H9 (cell line): ENCODE measurements at regions not wholly inside any gene's neighbourhood (a gene's known extent, or its start where the extent isn't known, plus 50 kb on each side); places are given as distances from the start of the nearest gene placed in this dataset.

Source experiments
- DNase-seq: peaks from one replicate; pipeline ENCODE4 v3.0.0-alpha.2; 2017
- H2AFZ ChIP-seq: one replicate; pipeline ENCODE4 v1.6.1; 2013; ENCODE audit warnings: mild to moderate bottlenecking, low read length, control low read depth, moderate library complexity
- H2AK5ac ChIP-seq: 2 replicates; pipeline ENCODE4 v1.6.1; 2013; ENCODE audit warnings: low read length, control low read depth, mixed read lengths; ENCODE audit not compliant: insufficient read length
- H2BK120ac ChIP-seq: one replicate; pipeline ENCODE4 v1.6.1; 2013; ENCODE audit warnings: low read depth, mild to moderate bottlenecking, low read length, control low read depth, inconsistent platforms; ENCODE audit not compliant: poor library complexity, severe bottlenecking
- H2BK12ac ChIP-seq: 2 replicates; pipeline ENCODE4 v1.6.1; 2013; ENCODE audit warnings: low read length, control low read depth, mixed read lengths, low read depth; ENCODE audit not compliant: insufficient read length
- H2BK15ac ChIP-seq: 2 replicates; pipeline ENCODE4 v1.6.1; 2013; ENCODE audit warnings: low read depth, low read length, control low read depth
- H2BK20ac ChIP-seq: one replicate; pipeline ENCODE4 v1.6.1; 2013; ENCODE audit warnings: low read depth, mild to moderate bottlenecking, low read length, control low read depth, inconsistent platforms; ENCODE audit not compliant: poor library complexity, severe bottlenecking
- H2BK5ac ChIP-seq: 2 replicates; pipeline ENCODE4 v1.6.1; 2013; ENCODE audit warnings: low read length, control low read depth, mixed read lengths; ENCODE audit not compliant: insufficient read length
- H3K14ac ChIP-seq: 2 replicates; pipeline ENCODE4 v1.6.1; 2013; ENCODE audit warnings: low read length, control low read depth; ENCODE audit not compliant: insufficient read depth
- H3K18ac ChIP-seq: 2 replicates; pipeline ENCODE4 v1.6.1; 2013; ENCODE audit warnings: low read depth, mild to moderate bottlenecking, mixed read lengths, low read length, control low read depth; ENCODE audit not compliant: insufficient read length
- H3K23ac ChIP-seq: 2 replicates; pipeline ENCODE4 v1.6.1; 2013; ENCODE audit warnings: low read length, control low read depth, mixed read lengths, low read depth; ENCODE audit not compliant: insufficient read length
- H3K23me2 ChIP-seq: 2 replicates; pipeline ENCODE4 v1.6.1; 2013; ENCODE audit warnings: low read depth, mild to moderate bottlenecking, mixed read lengths, low read length, control low read depth; ENCODE audit not compliant: insufficient read length, poor library complexity, severe bottlenecking
- H3K27ac ChIP-seq: 2 replicates; pipeline ENCODE4 v1.5.1; 2013; ENCODE audit warnings: low read length, control low read depth, mixed read lengths, low read depth; ENCODE audit not compliant: insufficient read length
- H3K27me3 ChIP-seq: 2 replicates; pipeline ENCODE4 v1.6.1; 2013; ENCODE audit warnings: low read length, control low read depth, inconsistent platforms; ENCODE audit not compliant: insufficient read depth
- H3K4ac ChIP-seq: 2 replicates; pipeline ENCODE4 v1.6.1; 2013; ENCODE audit warnings: low read depth, mild to moderate bottlenecking, control low read depth, inconsistent platforms, low read length, moderate library complexity
- H3K4me1 ChIP-seq: 2 replicates; pipeline ENCODE4 v1.6.1; 2013; ENCODE audit warnings: low read length, control low read depth, inconsistent platforms; ENCODE audit not compliant: insufficient read depth
- H3K4me2 ChIP-seq: 2 replicates; pipeline ENCODE4 v1.6.1; 2013; ENCODE audit warnings: low read length, control low read depth, mixed read lengths; ENCODE audit not compliant: insufficient read length, insufficient read depth
- H3K56ac ChIP-seq: 2 replicates; pipeline ENCODE4 v1.6.1; 2013; ENCODE audit warnings: low read depth, mild to moderate bottlenecking, mixed read lengths, low read length, control low read depth; ENCODE audit not compliant: insufficient read length
- H3K79me1 ChIP-seq: 2 replicates; pipeline ENCODE4 v1.6.1; 2013; ENCODE audit warnings: low read depth, mild to moderate bottlenecking, moderate library complexity, low read length, control low read depth, inconsistent platforms; ENCODE audit not compliant: insufficient read depth, poor library complexity, severe bottlenecking
- H3K79me2 ChIP-seq: 2 replicates; pipeline ENCODE4 v1.6.1; 2013; ENCODE audit warnings: low read length, control low read depth, inconsistent platforms; ENCODE audit not compliant: insufficient read depth
- H3K9ac ChIP-seq: 2 replicates; pipeline ENCODE4 v1.6.1; 2013; ENCODE audit warnings: low read length, control low read depth, mixed read lengths; ENCODE audit not compliant: insufficient read length; ENCODE audit errors: extremely low read depth
- H3K9me3 ChIP-seq: one replicate; pipeline ENCODE4 v1.6.1; 2013; ENCODE audit warnings: low read depth, low read length, inconsistent platforms; ENCODE audit not compliant: control insufficient read depth
- H3T11ph ChIP-seq: one replicate; pipeline ENCODE4 v1.6.1; 2013; ENCODE audit warnings: mild to moderate bottlenecking, low read length, control low read depth, inconsistent platforms
- H4K20me1 ChIP-seq: one replicate; pipeline ENCODE4 v1.6.1; 2013; ENCODE audit not compliant: control insufficient read depth, insufficient read length, insufficient read depth
- H4K5ac ChIP-seq: 2 replicates; pipeline ENCODE4 v1.6.1; 2013; ENCODE audit warnings: low read depth, mild to moderate bottlenecking, mixed read lengths, low read length, control low read depth; ENCODE audit not compliant: insufficient read length
- H4K8ac ChIP-seq: replicated peaks from 2 replicates; pipeline ENCODE4 v1.6.1; 2013; ENCODE audit warnings: low read length, control low read depth, mixed read lengths, low read depth; ENCODE audit not compliant: insufficient read length
- H4K91ac ChIP-seq: 2 replicates; pipeline ENCODE4 v1.6.1; 2013; ENCODE audit warnings: low read depth, mild to moderate bottlenecking, moderate library complexity, mixed read lengths, low read length, control low read depth; ENCODE audit not compliant: insufficient read length
- H3K27ac Mint-ChIP-seq, 3 experiments: 2 replicates in 2 of 3; 3 replicates in 1 of 3; pipeline ENCODE4 v1.8.0; 2020 to 2021; ENCODE audit warnings: mixed read lengths in 3 of 3, mild to moderate bottlenecking in 1 of 3, moderate library complexity in 1 of 3
- H3K27me3 Mint-ChIP-seq: 2 replicates; pipeline ENCODE4 v1.8.0; 2021; ENCODE audit warnings: low read depth, mild to moderate bottlenecking, moderate library complexity, mixed read lengths
- H3K36me3 Mint-ChIP-seq, 3 experiments: 2 replicates in 2 of 3; 3 replicates in 1 of 3; pipeline ENCODE4 v1.8.0; 2020 to 2021; ENCODE audit warnings: low read depth in 3 of 3, mixed read lengths in 3 of 3; ENCODE audit not compliant: insufficient read depth in 1 of 3
- H3K4me1 Mint-ChIP-seq, 2 experiments: 2 replicates each; pipeline ENCODE4 v1.8.0; 2020; ENCODE audit warnings: mixed read lengths in 2 of 2
- H3K4me3 Mint-ChIP-seq, 2 experiments: 2 replicates in 1 of 2; 3 replicates in 1 of 2; pipeline ENCODE4 v1.8.0; 2020 to 2021; ENCODE audit warnings: mild to moderate bottlenecking in 2 of 2, mixed read lengths in 2 of 2, moderate library complexity in 1 of 2
- H3K9me3 Mint-ChIP-seq, 2 experiments: 2 replicates in 1 of 2; 3 replicates in 1 of 2; pipeline ENCODE4 v1.8.0; 2020; ENCODE audit warnings: mild to moderate bottlenecking in 2 of 2, mixed read lengths in 2 of 2, moderate library complexity in 1 of 2
- CTCF ChIP-seq: fragments of 200-600 bp; sonication (generic); conservative IDR thresholded peaks from 3 replicates; pipeline ENCODE4 v1.8.0; 2021; ENCODE audit warnings: antibody characterized with exemption, mild to moderate bottlenecking
- WGBS: extraction: QIAGEN DNeasy Blood & Tissue Kit; methylation state at CpG from one replicate; pipeline ENCODE4 v1.1.7; 2013; ENCODE audit warnings: missing lambda C conversion rate, low lambda C conversion rate, mixed read lengths; ENCODE audit not compliant: insufficient read length; ENCODE audit errors: extremely low coverage; 5-methylcytosine and 5-hydroxymethylcytosine counted together

GRCh38 chr17:45679426-45679825 lies 104.7 kb upstream of the CRHR1 start:
- H3K79me1 ChIP-seq = no peaks in the 10 kb centered on the region
- H3K18ac ChIP-seq = no peak overlapping the region
- peaks cover 6% of the 10 kb centered on the region for H3K27me3 Mint-ChIP-seq
- no peak overlapping the region for H2BK12ac ChIP-seq
- H3K4ac ChIP-seq = no peak overlapping the region
- H4K5ac ChIP-seq = no peak overlapping the region
- no peaks in the 10 kb centered on the region for H3K9me3 ChIP-seq
- no peaks in the 10 kb centered on the region; a peak in 1 of 5 replicates for H3K9me3 Mint-ChIP-seq
- H2AFZ ChIP-seq = no peak overlapping the region
- H3K27me3 ChIP-seq = no peaks in the 10 kb centered on the region; the same call in 1 of the 2 replicates
- H3K56ac ChIP-seq = no peak overlapping the region
- no peak for TF ChIP-seq CTCF
- no peak overlapping the region for H3K27ac Mint-ChIP-seq
- no peak overlapping the region for H3T11ph ChIP-seq
- H2AK5ac ChIP-seq = no peak overlapping the region
- H3K36me3 Mint-ChIP-seq = no peaks in the 10 kb centered on the region
- H4K91ac ChIP-seq = no peak overlapping the region
- H3K23me2 ChIP-seq = no peaks in the 10 kb centered on the region
- no peak overlapping the region for H2BK120ac ChIP-seq
- no peak overlapping the region for H2BK20ac ChIP-seq
- no peak overlapping the region for H3K4me3 Mint-ChIP-seq
- no peak overlapping the region for H2BK5ac ChIP-seq
- no CpG with 5 or more reads among the region's 4 CpGs for WGBS
- peaks cover 10 to 15% of the 10 kb centered on the region in 2 experiments for H3K4me1 Mint-ChIP-seq
- no peak overlapping the region for H3K4me2 ChIP-seq
- DNase-seq = no peak
- H3K79me2 ChIP-seq = no peaks in the 10 kb centered on the region
- no peak overlapping the region for H3K23ac ChIP-seq
- H3K27ac ChIP-seq = no peak overlapping the region
- H4K20me1 ChIP-seq = no peaks in the 10 kb centered on the region
- H4K8ac ChIP-seq = no peak overlapping the region
- no peak overlapping the region for H3K9ac ChIP-seq
- no peak overlapping the region for H2BK15ac ChIP-seq
- no peaks in the 10 kb centered on the region for H3K4me1 ChIP-seq
- H3K14ac ChIP-seq = no peak overlapping the region
